Neural crest cell (in vitro differentiated cells): ENCODE measurements at regions not wholly inside any gene's neighbourhood (a gene's known extent, or its start where the extent isn't known, plus 50 kb on each side); places are given as distances from the start of the nearest gene placed in this dataset.

ENCODE experiments used
- DNase-seq: peaks from one replicate; pipeline ENCODE4 v3.0.0; 2021; ENCODE audit warnings: low read depth, mixed read lengths, low spot score
- H3K27ac Mint-ChIP-seq: one replicate; pipeline ENCODE4 v1.8.0; 2021; ENCODE audit warnings: mild to moderate bottlenecking, mixed read lengths; ENCODE audit not compliant: unreplicated experiment
- H3K27me3 Mint-ChIP-seq: 2 replicates; pipeline ENCODE4 v1.8.0; 2021; ENCODE audit warnings: low read depth, mild to moderate bottlenecking, mixed read lengths
- H3K36me3 Mint-ChIP-seq: 2 replicates; pipeline ENCODE4 v1.8.0; 2021; ENCODE audit warnings: low read depth, mild to moderate bottlenecking, mixed read lengths
- H3K4me1 Mint-ChIP-seq: 2 replicates; pipeline ENCODE4 v1.8.0; 2021; ENCODE audit warnings: mixed read lengths
- H3K4me3 Mint-ChIP-seq: one replicate; pipeline ENCODE4 v1.8.0; 2021; ENCODE audit warnings: mild to moderate bottlenecking, mixed read lengths
- H3K9me3 Mint-ChIP-seq: 2 replicates; pipeline ENCODE4 v1.8.0; 2021; ENCODE audit warnings: mixed read lengths
- CTCF ChIP-seq: fragments of 200-600 bp; sonication (generic); conservative IDR thresholded peaks from 2 replicates; pipeline ENCODE4 v1.5.0; 2021; ENCODE audit warnings: antibody characterized with exemption, mild to moderate bottlenecking

GRCh38 chr13:80548915-80549314, 208.0 kb upstream of the SPRY2 start:
- Mint-ChIP-seq H3K4me1 (peaks cover 26% of the 10 kb centered on the region), H3K27ac (no peak overlapping the region), H3K36me3 (no peaks in the 10 kb centered on the region), H3K4me3 (no peak overlapping the region), H3K9me3 (no peaks in the 10 kb centered on the region), H3K27me3 (no peaks in the 10 kb centered on the region)
- no peak for DNase-seq
- TF ChIP-seq CTCF = no peak

GRCh38 chr13:80547885-80548825, 207.2 kb upstream of the SPRY2 start:
- no peaks in the 10 kb centered on the region for H3K27me3 Mint-ChIP-seq
- no peak for DNase-seq
- H3K4me1 Mint-ChIP-seq = peaks cover 23% of the 10 kb centered on the region
- no peak overlapping the region for H3K27ac Mint-ChIP-seq
- H3K36me3 Mint-ChIP-seq = no peaks in the 10 kb centered on the region
- no peak overlapping the region for H3K4me3 Mint-ChIP-seq
- H3K9me3 Mint-ChIP-seq = no peaks in the 10 kb centered on the region
- TF ChIP-seq CTCF = no peak

- Mint-ChIP-seq H3K27me3 (no peaks in the 10 kb centered on the region), H3K36me3 (no peaks in the 10 kb centered on the region), H3K4me1 (peaks cover 17% of the 10 kb centered on the region), H3K9me3 (no peaks in the 10 kb centered on the region), H3K27ac (no peak overlapping the region), H3K4me3 (no peak overlapping the region)
- no peak for TF ChIP-seq CTCF
- no peak for DNase-seq
These were observed 206.4 kb upstream of the SPRY2 start for GRCh38 chr13:80547341-80547740.

GRCh38 chr13:80533175-80533574, 192.2 kb upstream of the SPRY2 start:
- Mint-ChIP-seq H3K36me3 (peaks cover 14% of the 10 kb centered on the region), H3K27me3 (no peaks in the 10 kb centered on the region), H3K27ac (no peak overlapping the region), H3K4me3 (no peak overlapping the region), H3K9me3 (peaks cover 7% of the 10 kb centered on the region), H3K4me1 (no peaks in the 10 kb centered on the region)
- no peak for DNase-seq
- TF ChIP-seq CTCF = no peak

GRCh38 chr13:80530902-80531301, 190.0 kb upstream of the SPRY2 start:
- Mint-ChIP-seq H3K36me3 (peaks cover 11% of the 10 kb centered on the region), H3K27ac (no peak overlapping the region), H3K4me1 (no peaks in the 10 kb centered on the region), H3K27me3 (no peaks in the 10 kb centered on the region), H3K4me3 (no peak overlapping the region), H3K9me3 (peaks cover 7% of the 10 kb centered on the region)
- TF ChIP-seq CTCF = no peak
- no peak for DNase-seq
